Adipocyte (in vitro differentiated cells): ENCODE measurements at regions not wholly inside any gene's neighbourhood (a gene's known extent, or its start where the extent isn't known, plus 50 kb on each side); places are given as distances from the start of the nearest gene placed in this dataset.
"Not testable (repeated sequence)": the region's sequence is repeated elsewhere in the genome, so short reads cannot be mapped to it uniquely, and the experiment has no call there.

Source experiments
- DNase-seq: peaks from one replicate; pipeline ENCODE4 v3.0.0-alpha.2; 2015; ENCODE audit warnings: low read depth
- H3K27me3 ChIP-seq: replicated peaks from 2 replicates; pipeline ENCODE4 v1.7.0; 2013; ENCODE audit warnings: mild to moderate bottlenecking, low read length, moderate library complexity; ENCODE audit not compliant: control insufficient read depth, insufficient read depth
- H3K36me3 ChIP-seq: 2 replicates; pipeline ENCODE4 v1.7.0; 2013; ENCODE audit warnings: low read length, mild to moderate bottlenecking, moderate library complexity; ENCODE audit not compliant: control insufficient read depth, insufficient read depth, severe bottlenecking
- H3K4me1 ChIP-seq: 2 replicates; pipeline ENCODE4 v1.7.0; 2013; ENCODE audit warnings: mild to moderate bottlenecking, low read length, moderate library complexity; ENCODE audit not compliant: control insufficient read depth, insufficient read depth
- H3K4me3 ChIP-seq: 2 replicates; pipeline ENCODE4 v1.7.0; 2013; ENCODE audit warnings: mild to moderate bottlenecking, low read length, moderate library complexity
- H3K9ac ChIP-seq: 2 replicates; pipeline ENCODE4 v1.7.0; 2013; ENCODE audit warnings: mild to moderate bottlenecking, low read length, moderate library complexity
- H3K9me3 ChIP-seq: 2 replicates; pipeline ENCODE4 v1.7.0; 2013; ENCODE audit warnings: mild to moderate bottlenecking, low read length, moderate library complexity; ENCODE audit not compliant: control insufficient read depth

- H3K9me3 ChIP-seq = no peaks in the 10 kb centered on the region
- no peak for DNase-seq
- no peaks in the 10 kb centered on the region for H3K4me1 ChIP-seq
- no peak overlapping the region for H3K4me3 ChIP-seq
- H3K9ac ChIP-seq = no peak overlapping the region
- H3K36me3 ChIP-seq = no peaks in the 10 kb centered on the region
- H3K27me3 ChIP-seq = no peaks in the 10 kb centered on the region
Observed at GRCh38 chr5:89187883-89188465, 305.0 kb upstream of the MEF2C start.

- H3K9me3 ChIP-seq = no peaks in the 10 kb centered on the region
- H3K4me3 ChIP-seq = no peak overlapping the region
- no peak overlapping the region for H3K9ac ChIP-seq
- no peak for DNase-seq
- no peaks in the 10 kb centered on the region for H3K36me3 ChIP-seq
- H3K4me1 ChIP-seq = no peaks in the 10 kb centered on the region
- no peaks in the 10 kb centered on the region for H3K27me3 ChIP-seq
Observed at GRCh38 chr5:89187268-89187667, 304.3 kb upstream of the MEF2C start.

DNA sequence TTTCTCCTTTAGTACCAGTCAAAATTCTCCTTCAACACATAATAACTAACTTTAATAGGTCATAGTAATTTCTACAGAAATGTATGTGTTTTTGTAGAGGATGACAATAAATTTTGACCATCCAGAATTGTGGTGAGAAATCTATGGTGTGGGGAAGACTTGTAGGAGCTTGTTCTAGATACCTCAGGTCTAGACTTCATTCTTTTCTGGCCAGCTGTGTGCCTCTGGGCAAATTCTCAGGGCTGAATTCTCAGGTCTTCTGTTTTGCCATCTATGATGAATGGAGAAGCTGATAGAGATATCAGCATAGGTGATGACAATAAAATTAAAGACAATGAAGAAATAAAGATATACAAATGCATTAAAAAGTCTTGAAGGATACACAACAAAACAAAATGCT is 298.6 kb upstream of the MEF2C start:
- Histone ChIP-seq H3K4me3 (no peak overlapping the region), H3K36me3 (no peaks in the 10 kb centered on the region), H3K9me3 (no peaks in the 10 kb centered on the region), H3K27me3 (no peaks in the 10 kb centered on the region), H3K4me1 (no peaks in the 10 kb centered on the region), H3K9ac (no peak overlapping the region)
- no peak for DNase-seq

DNA sequence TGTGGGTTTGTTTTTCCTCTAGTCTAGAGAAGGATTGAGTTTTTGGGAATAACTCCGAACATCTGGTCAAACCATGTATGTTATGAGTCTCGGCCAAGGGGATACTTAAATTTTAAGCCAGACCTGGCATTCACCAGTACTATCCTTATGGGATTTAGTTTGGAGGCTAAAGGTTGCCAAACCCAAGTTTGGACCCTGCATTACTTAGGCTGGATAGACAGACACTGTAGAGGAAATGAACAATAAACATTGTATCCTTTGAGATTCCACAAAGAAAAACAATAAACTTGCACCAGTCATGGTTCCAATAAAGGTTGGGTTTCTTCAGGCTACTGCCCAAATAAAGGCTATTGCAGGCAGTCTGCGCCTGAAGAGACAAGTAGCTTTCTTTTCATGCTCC is 296.7 kb upstream of the MEF2C start:
- H3K27me3 ChIP-seq = no peaks in the 10 kb centered on the region
- DNase-seq = peak; percentile 4
- H3K4me1 ChIP-seq = no peaks in the 10 kb centered on the region
- H3K36me3 ChIP-seq = no peaks in the 10 kb centered on the region
- H3K4me3 ChIP-seq = no peak overlapping the region
- no peak overlapping the region for H3K9ac ChIP-seq
- H3K9me3 ChIP-seq = no peaks in the 10 kb centered on the region

DNA sequence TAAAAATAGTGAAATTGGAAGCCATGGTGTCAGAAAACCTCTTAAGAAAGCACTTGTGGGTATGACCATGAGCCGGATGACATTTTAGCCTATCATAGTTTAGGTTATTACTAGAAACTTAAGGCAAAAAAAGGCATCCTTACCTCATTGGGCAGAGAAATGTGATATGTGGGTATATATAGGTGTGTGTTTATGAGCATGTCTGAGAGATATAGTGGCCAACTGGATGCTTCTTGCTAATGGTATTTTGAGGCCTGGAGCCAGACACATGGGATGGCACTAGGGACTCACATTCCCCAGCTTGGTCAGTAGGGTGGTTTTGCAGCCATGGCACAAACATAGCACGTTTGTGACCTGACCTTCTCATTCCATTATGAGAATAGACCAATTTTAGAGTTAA is 295.6 kb upstream of the MEF2C start:
- Histone ChIP-seq H3K4me3 (no peak overlapping the region), H3K36me3 (no peaks in the 10 kb centered on the region), H3K9me3 (no peaks in the 10 kb centered on the region), H3K27me3 (no peaks in the 10 kb centered on the region), H3K9ac (no peak overlapping the region), H3K4me1 (no peaks in the 10 kb centered on the region)
- DNase-seq = no peak

GRCh38 chr5:89173528-89173927 is 290.5 kb upstream of the MEF2C start:
- no peaks in the 10 kb centered on the region for H3K27me3 ChIP-seq
- no peak overlapping the region for H3K4me3 ChIP-seq
- H3K4me1 ChIP-seq = no peaks in the 10 kb centered on the region
- H3K9ac ChIP-seq = no peak overlapping the region
- DNase-seq = no peak
- H3K36me3 ChIP-seq = no peaks in the 10 kb centered on the region
- no peaks in the 10 kb centered on the region for H3K9me3 ChIP-seq

- no peaks in the 10 kb centered on the region for H3K36me3 ChIP-seq
- H3K9ac ChIP-seq = no peak overlapping the region
- no peak for DNase-seq
Observed at GRCh38 chr5:89168766-89169165, 285.8 kb upstream of the MEF2C start.

DNA sequence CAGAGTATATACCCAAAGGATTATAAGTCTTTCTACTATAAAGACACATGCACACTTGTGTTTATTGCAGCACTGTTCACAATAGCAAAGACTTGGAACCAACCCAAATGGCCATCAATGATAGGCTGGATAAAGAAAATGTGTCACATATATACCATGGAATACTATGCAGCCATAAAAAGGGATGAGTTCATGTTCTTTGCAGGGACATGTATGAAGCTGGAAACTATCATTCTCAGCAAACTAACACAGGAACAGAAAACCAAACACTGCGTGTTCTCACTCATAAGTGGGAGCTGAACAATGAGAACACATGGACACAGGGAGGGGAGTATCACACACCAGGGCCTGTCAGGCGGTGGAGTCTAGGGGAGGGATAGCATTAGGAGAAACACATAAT is 281.7 kb upstream of the MEF2C start:
- not testable (repeated sequence) for H3K27me3 ChIP-seq, H3K9ac ChIP-seq, DNase-seq, H3K4me3 ChIP-seq, H3K4me1 ChIP-seq, H3K9me3 ChIP-seq, H3K36me3 ChIP-seq

More at GRCh38 chr5:89168766-89169165, 285.8 kb upstream of the MEF2C start:
- no peak overlapping the region for H3K4me3 ChIP-seq
- H3K27me3 ChIP-seq = no peaks in the 10 kb centered on the region
- no peaks in the 10 kb centered on the region for H3K4me1 ChIP-seq
- H3K9me3 ChIP-seq = no peaks in the 10 kb centered on the region

GRCh38 chr5:89156226-89156625 is 273.2 kb upstream of the MEF2C start:
- Histone ChIP-seq H3K9ac (no peak overlapping the region), H3K9me3 (no peaks in the 10 kb centered on the region), H3K4me3 (no peak overlapping the region), H3K4me1 (no peaks in the 10 kb centered on the region), H3K36me3 (no peaks in the 10 kb centered on the region), H3K27me3 (peaks cover 3% of the 10 kb centered on the region)
- DNase-seq = no peak

DNA sequence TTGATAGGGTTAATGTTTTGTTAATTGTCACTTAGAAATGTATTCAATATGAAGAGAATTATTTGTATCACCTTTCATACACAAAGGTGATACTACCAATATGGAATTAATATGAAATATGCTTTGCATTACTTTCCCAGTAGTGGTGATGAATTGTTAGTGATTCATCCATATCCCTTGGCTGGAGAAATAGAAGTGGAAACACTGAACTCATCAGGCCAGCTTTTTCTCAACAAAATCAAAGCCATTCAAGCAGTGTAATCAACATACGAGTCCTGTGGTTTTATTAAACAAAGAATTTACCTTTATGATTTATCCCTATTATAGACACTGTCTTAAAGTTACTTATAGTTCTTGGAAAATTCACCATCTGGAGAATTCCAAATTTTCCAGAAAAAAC is 264.0 kb upstream of the MEF2C start:
- Histone ChIP-seq H3K36me3 (no peaks in the 10 kb centered on the region), H3K9me3 (no peaks in the 10 kb centered on the region), H3K27me3 (no peaks in the 10 kb centered on the region), H3K4me3 (no peak overlapping the region), H3K4me1 (no peaks in the 10 kb centered on the region), H3K9ac (no peak overlapping the region)
- peak; percentile 10 for DNase-seq

DNA sequence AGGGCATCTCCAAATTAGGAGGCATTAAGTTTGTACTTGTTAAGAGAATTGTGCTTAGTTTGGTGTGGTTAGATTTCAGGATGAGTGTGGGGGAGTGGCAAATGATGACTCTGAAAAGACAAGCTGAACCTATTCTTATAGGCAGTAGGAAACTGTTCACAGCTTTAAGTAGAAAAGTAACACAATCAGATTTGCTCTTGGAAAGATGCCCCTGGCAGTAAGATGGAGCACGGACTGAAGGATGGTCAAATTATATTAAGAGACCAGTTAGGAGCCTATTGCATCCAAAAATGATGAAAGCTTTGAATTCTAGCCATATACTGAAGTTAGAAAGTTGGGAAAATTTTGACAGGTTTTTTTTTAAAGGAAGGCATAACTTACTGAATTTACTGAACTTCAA is 254.2 kb upstream of the MEF2C start:
- DNase-seq = no peak
- no peak overlapping the region for H3K9ac ChIP-seq
- no peaks in the 10 kb centered on the region for H3K36me3 ChIP-seq
- H3K4me1 ChIP-seq = no peaks in the 10 kb centered on the region
- no peaks in the 10 kb centered on the region for H3K9me3 ChIP-seq
- H3K4me3 ChIP-seq = no peak overlapping the region
- no peaks in the 10 kb centered on the region for H3K27me3 ChIP-seq

- H3K4me3 ChIP-seq = no peak overlapping the region
- no peaks in the 10 kb centered on the region for H3K4me1 ChIP-seq
- H3K9me3 ChIP-seq = no peaks in the 10 kb centered on the region
- no peak for DNase-seq
- H3K36me3 ChIP-seq = no peaks in the 10 kb centered on the region
- no peak overlapping the region for H3K9ac ChIP-seq
- H3K27me3 ChIP-seq = no peaks in the 10 kb centered on the region
Observed at GRCh38 chr5:89133975-89134374, 251.0 kb upstream of the MEF2C start.
